ENCODE measurements at regions not wholly inside any gene's neighbourhood (a gene's known extent, or its start where the extent isn't known, plus 50 kb on each side); places are given as distances from the start of the nearest gene placed in this dataset.

- Histone ChIP-seq H3K23ac (ENCODE audit: low read depth, low read length) (no peak overlapping the region), H3K4me1 (ENCODE audit: control insufficient read depth, insufficient read depth, low read length) (peaks cover 4% of the 10 kb centered on the region), H2BK15ac (ENCODE audit: low read depth, low read length) (peak overlapping the region; percentile 11; the same call in 1 of the 3 replicates), H2BK120ac (ENCODE audit: low read depth, low read length) (no peak overlapping the region), H3K27me3 (ENCODE audit: control insufficient read depth, insufficient read depth, low read length) (no peaks in the 10 kb centered on the region), H3K9me3 (ENCODE audit: control insufficient read depth, insufficient read depth, low read length) (0 out of 2 replicates have a peak, but pooled peaks cover 2% of the 10 kb centered on the region), H4K20me1 (ENCODE audit: insufficient read depth, low read length) (no peaks in the 10 kb centered on the region), H2AFZ (replicated peaks; ENCODE audit: low read length, poor library complexity) (no peak overlapping the region), H3K36me3 (ENCODE audit: control insufficient read depth, insufficient read depth, low read length) (no peaks in the 10 kb centered on the region), H4K91ac (ENCODE audit: insufficient read depth, low read depth, low read length) (no peak overlapping the region), H3K18ac (ENCODE audit: low read depth, low read length) (no peak overlapping the region), H3K14ac (replicated peaks; ENCODE audit: low read depth, low read length) (no peak overlapping the region), H3K79me1 (ENCODE audit: low read depth in 1 of 2, low read length in 2 of 2) (no peaks in the 10 kb centered on the region), H3K9me1 (ENCODE audit: insufficient read depth, low read length) (no peaks in the 10 kb centered on the region), H2AK9ac (replicated peaks; ENCODE audit: low read depth, low read length, poor library complexity) (no peak overlapping the region), H4K5ac (ENCODE audit: low read depth, low read length) (no peak overlapping the region), H3K4me3 (ENCODE audit: insufficient read depth, low read depth, low read length) (no peak overlapping the region), H4K8ac (ENCODE audit: low read depth in 2 of 2, low read length in 2 of 2) (no peak overlapping the region), H3K56ac (ENCODE audit: extremely low read depth, insufficient read depth, low read length) (no peak overlapping the region), H2BK20ac (ENCODE audit: low read depth, low read length) (no peak overlapping the region), H3K4me2 (ENCODE audit: low read depth, low read length) (no peak overlapping the region), H2AK5ac (ENCODE audit: low read depth, low read length) (no peak overlapping the region), H3K4ac (ENCODE audit: low read depth, low read length) (no peak overlapping the region), H2BK5ac (ENCODE audit: low read depth, low read length, poor library complexity, severe bottlenecking) (no peak overlapping the region), H3K9ac (ENCODE audit: low read depth, low read length) (no peak overlapping the region), H3K27ac (ENCODE audit: insufficient read depth, low read length) (no peak overlapping the region; the same call in 1 of the 2 replicates)
- POLR2A ChIA-PET (ENCODE audit: unreplicated experiment) = no interaction called here
- ATAC-seq (ENCODE audit: low read depth) (no peak), DNase-seq (no peak)
- TF ChIP-seq RCOR1 (IDR thresholded peaks at IDR 0.05; ENCODE audit: insufficient replicate concordance, low read length) (no peak), NFE2L2 (IDR thresholded peaks at IDR 0.05; ENCODE audit: low read depth, low read length) (no peak), ELK1 (IDR thresholded peaks at IDR 0.05; ENCODE audit: borderline replicate concordance, low read depth, low read length) (no peak)
- intact Hi-C loops (cut with micrococcal nuclease) = no loop called here
- dilution Hi-C loops (cut with HindIII; ENCODE audit: low sequenced_read_pairs, unreplicated experiment) = no loop called here
- WGBS, 2 experiments (ENCODE audit: extremely low coverage in 2 of 2, insufficient read length in 1 of 2) = no CpG with 5 or more reads among the region's 1 CpG
- CTCF ChIA-PET = no interaction called here
- BruUV-seq (replicated peaks) = no TSS peak
- in situ Hi-C loops (cut with MboI; ENCODE audit: low sequenced_read_pairs) = no loop called here
Observed at GRCh38 chr2:189247276-189247675, 67.7 kb upstream of the COL5A2 start.

Measured in IMR-90 (cell line).